ENCODE measurements at regions not wholly inside any gene's neighbourhood (a gene's known extent, or its start where the extent isn't known, plus 50 kb on each side); places are given as distances from the start of the nearest gene placed in this dataset.

GRCh38 chr15:45849136-45849535, 214.3 kb downstream of the SQOR start (continued):
- TF ChIP-seq EZH2phosphoT487 (IDR thresholded peaks at IDR 0.05; ENCODE audit: borderline replicate concordance) (no peak), MAX (IDR thresholded peaks at IDR 0.05) (no peak)

GRCh38 chr15:45854455-45855202, 219.8 kb downstream of the SQOR start:
- H4K20me1 ChIP-seq (ENCODE audit: insufficient read depth): no peaks in the 10 kb centered on the region
- peaks cover 5 to 8% of the 10 kb centered on the region in 2 experiments; a peak in 2 of 4 replicates for H3K9me3 ChIP-seq (ENCODE audit: control insufficient read depth in 1 of 2, insufficient read depth in 1 of 2, low read depth in 1 of 2, low read length in 2 of 2)
- H3K4me2 ChIP-seq (ENCODE audit: low read length): no peak overlapping the region
- RAD21 ChIA-PET (ENCODE audit: low non-redundant PET in 1 of 2, low total read pairs in 2 of 2, uncharacterized antibody in 2 of 2, unreplicated experiment in 2 of 2): no interaction called here
- H3K4me1 ChIP-seq (ENCODE audit: control insufficient read depth in 1 of 2, insufficient read depth in 2 of 2, low read length in 2 of 2): 0 out of 4 replicates have a peak, but pooled peaks cover 0 to 5% of the 10 kb centered on the region in 2 experiments
- CTCF ChIA-PET: no interaction called here
- H3K4me3 ChIP-seq (replicated peaks in 1 of 2; ENCODE audit: low read depth in 1 of 2, low read length in 2 of 2): no peak overlapping the region
- no peaks in the 10 kb centered on the region for H3K27me3 ChIP-seq (ENCODE audit: insufficient read depth, low read length)
- no peaks in the 10 kb centered on the region for H3K36me3 ChIP-seq (ENCODE audit: control insufficient read depth in 1 of 2, insufficient read depth in 2 of 2, low read length in 2 of 2)
- H3K9me2 ChIP-seq (ENCODE audit: insufficient read depth): no peaks in the 10 kb centered on the region
- POLR2A ChIA-PET: no interaction called here
- H2AFZ ChIP-seq (ENCODE audit: low read depth, low read length, poor library complexity, severe bottlenecking): no peak overlapping the region
- DNase-seq (ENCODE audit: low read depth, low spot score) (no peak), ATAC-seq (no peak)
- no peak overlapping the region for H3K27ac ChIP-seq (ENCODE audit: low read depth, low read length)
- no peaks in the 10 kb centered on the region for H3K79me2 ChIP-seq (ENCODE audit: insufficient read depth, low read length)
- BruUV-seq (replicated peaks): no TSS peak
- no peak overlapping the region for H3K9ac ChIP-seq (ENCODE audit: low read length)
- intact Hi-C loops (cut with micrococcal nuclease): no loop called here
- TF ChIP-seq MAX (IDR thresholded peaks at IDR 0.05) (no peak), CEBPB (IDR thresholded peaks at IDR 0.05; ENCODE audit: low read depth) (no peak), SIN3A (IDR thresholded peaks at IDR 0.05; ENCODE audit: low read depth) (no peak), RAD21 (IDR thresholded peaks at IDR 0.05; ENCODE audit: low read depth) (no peak), CBX3 (IDR thresholded peaks at IDR 0.05; ENCODE audit: low read depth) (no peak), REST (IDR thresholded peaks at IDR 0.05; ENCODE audit: low read depth) (no peak), ZFX (IDR thresholded peaks at IDR 0.05) (no peak), EZH2 (IDR thresholded peaks at IDR 0.05) (no peak), POLR2A (IDR thresholded peaks at IDR 0.05; ENCODE audit: borderline replicate concordance, extremely low read depth, insufficient read depth, insufficient read length) (no peak), ATF3 (IDR thresholded peaks at IDR 0.05) (no peak), SRF (IDR thresholded peaks at IDR 0.05; ENCODE audit: low read depth) (no peak), ELF1 (IDR thresholded peaks at IDR 0.05; ENCODE audit: borderline replicate concordance, low read depth) (no peak), ZBTB33 (IDR thresholded peaks at IDR 0.05; ENCODE audit: extremely low read depth, insufficient replicate concordance, low read length) (no peak), TCF7L2 (IDR thresholded peaks at IDR 0.05; ENCODE audit: borderline replicate concordance, extremely low read depth, insufficient read depth, insufficient read length) (no peak), EGR1 (IDR thresholded peaks at IDR 0.05; ENCODE audit: low read depth) (no peak), POLR2AphosphoS5 (IDR thresholded peaks at IDR 0.05; ENCODE audit: low read depth, low read length) (no peak), FOSL1 (IDR thresholded peaks at IDR 0.05; ENCODE audit: low read depth) (no peak), ZNF274 (IDR thresholded peaks at IDR 0.05; ENCODE audit: low read depth, low read length) (no peak)

Data from HCT116 (cell line).